ENCODE measurements at regions not wholly inside any gene's neighbourhood (a gene's known extent, or its start where the extent isn't known, plus 50 kb on each side); places are given as distances from the start of the nearest gene placed in this dataset.

GRCh38 chr2:5959836-5960820 is 267.9 kb downstream of the SOX11 start:
- no peak for DNase-seq

GRCh38 chr2:5967506-5967905 is 275.3 kb downstream of the SOX11 start:
- no peak for DNase-seq

DNA sequence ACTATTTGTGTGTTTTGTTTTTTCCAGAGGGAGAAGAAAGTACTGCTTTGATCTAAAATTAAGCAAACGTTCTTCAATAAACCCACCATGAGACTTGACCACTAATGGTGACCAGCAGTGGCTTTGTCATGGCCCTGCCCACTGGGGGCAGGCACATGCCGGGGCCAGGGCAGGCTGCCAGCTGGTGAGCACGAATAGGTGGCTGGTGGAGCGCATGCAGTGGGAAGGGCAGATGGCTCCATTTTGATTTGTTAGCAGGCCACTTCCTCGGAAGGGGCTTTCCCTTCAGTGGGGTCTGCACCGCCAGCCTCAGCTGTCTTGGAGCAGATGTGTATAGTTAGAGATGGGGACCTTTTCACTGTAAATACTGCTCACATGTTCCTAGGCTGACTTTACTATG is 277.1 kb downstream of the SOX11 start:
- DNase-seq, result no peak

- DNase-seq, result no peak
Measured at GRCh38 chr2:5970347-5970746, 278.2 kb downstream of the SOX11 start.

GRCh38 chr2:5974477-5974876 is 282.3 kb downstream of the SOX11 start:
- DNase-seq, result no peak

DNA sequence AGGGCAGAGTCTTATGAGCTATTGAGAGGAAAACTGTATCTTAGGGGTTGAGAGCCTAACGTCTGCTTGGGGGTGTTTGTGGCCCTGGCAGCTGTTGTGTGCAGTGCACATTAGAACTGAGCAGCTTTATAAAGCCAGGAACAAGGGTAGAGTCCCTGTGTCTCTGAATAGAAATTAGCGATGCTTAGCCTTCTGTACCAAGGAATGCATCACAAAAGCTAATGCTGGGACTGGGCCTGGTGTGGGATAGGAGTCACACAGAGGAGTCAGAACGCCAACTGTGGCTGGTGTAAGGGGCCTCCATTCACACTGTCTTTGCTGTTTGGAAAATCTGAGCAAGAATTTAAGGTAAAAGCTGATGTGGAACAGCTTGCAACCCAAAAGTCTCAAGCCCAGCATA is 283.2 kb downstream of the SOX11 start:
- DNase-seq, result no peak

- no peak for DNase-seq
Measured at GRCh38 chr2:5976531-5977065, 284.4 kb downstream of the SOX11 start.

GRCh38 chr2:5977477-5977876 is 285.3 kb downstream of the SOX11 start:
- DNase-seq, result no peak

GRCh38 chr2:5978131-5978751 is 286.1 kb downstream of the SOX11 start:
- DNase-seq, result no peak

DNA sequence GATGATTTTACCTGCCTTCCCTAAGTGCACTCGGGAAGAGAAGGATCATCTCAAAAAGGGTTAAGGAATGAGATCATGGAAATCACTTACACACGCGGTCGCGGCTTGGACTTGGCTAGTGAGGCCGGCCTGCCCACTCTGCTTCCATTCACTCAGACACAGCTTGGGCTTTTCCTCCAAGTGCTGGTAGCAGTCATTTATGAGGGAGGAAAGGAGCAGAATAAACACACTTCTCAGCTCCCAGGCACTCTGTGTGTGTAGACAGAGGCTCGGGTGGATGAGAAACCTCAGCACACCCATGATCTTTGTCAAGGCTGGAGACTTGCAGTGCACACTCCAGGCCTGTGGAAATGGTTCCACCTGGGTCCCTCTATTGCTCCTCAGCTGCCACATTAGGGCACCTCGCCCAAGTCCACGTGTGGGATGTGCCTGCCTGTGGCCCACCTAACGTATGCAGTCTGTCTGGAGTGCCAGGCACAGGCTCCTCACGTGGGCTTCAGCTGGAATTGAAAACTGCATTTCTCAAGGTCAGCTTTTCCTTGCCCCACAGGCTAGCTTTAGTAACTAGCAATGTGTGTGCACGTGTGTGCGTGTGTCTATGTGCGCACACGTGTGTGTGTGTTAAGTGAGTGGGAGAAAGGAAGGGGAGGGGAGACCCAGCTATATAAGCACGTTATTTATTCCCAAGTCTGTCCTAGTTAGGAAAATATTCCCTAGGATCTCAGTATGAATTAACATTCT is 288.4 kb downstream of the SOX11 start:
- no peak for DNase-seq

DNA sequence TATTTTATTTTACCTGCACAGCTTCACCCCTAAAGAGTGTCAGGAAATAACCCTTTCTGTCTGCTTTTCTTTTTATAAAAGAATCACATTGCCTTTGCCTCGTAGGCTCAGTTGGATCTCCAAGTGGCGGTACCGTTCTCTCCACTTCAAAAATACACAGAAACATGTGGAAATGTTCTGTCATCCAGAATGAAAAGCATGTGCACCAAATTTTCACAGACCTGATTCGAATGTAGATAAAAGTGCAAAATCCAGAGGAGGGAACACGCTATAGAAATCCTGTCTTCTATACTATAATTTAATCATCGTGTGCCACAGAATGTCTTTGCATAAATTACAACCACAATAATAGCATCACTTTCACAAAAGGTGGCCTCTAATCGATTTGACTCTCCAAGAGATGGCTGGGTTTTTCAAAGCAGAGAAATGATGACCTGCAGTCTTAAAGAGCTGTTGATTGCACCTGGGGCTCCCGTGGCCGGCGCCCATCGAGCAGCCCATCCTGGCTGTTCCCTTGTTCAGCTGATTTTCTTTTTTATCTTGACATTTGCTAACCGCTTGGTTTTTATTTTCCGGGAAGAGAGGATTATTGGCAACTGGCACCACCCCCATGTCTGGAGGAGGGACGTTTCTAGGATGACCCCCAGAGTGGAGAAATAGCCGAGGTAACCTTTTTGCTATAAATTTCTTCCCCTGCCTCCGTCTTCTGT is 290.2 kb downstream of the SOX11 start:
- DNase-seq, result no peak

GRCh38 chr2:5982903-5983265 is 290.7 kb downstream of the SOX11 start:
- DNase-seq, result no peak

GRCh38 chr2:5983511-5984272 is 291.5 kb downstream of the SOX11 start:
- DNase-seq, result no peak

DNA sequence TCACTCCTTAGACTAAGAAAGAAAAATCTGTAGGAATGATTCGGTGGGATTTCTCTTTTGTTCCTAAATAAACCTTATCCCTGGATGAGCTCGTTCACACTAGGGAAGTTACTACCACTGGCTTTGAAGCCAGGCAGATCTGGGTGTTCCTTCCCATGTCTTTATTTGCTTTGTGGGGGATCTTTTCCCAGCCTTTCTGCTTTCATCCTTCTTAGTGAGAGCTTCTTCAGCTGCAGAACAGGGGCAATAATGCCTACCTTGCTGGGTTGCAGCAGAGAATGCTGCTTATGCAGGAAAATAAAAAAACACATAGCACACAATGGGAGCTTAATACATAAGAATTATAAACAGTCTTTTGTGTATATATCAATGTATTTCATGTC is 292.1 kb downstream of the SOX11 start:
- DNase-seq, result no peak

DNA sequence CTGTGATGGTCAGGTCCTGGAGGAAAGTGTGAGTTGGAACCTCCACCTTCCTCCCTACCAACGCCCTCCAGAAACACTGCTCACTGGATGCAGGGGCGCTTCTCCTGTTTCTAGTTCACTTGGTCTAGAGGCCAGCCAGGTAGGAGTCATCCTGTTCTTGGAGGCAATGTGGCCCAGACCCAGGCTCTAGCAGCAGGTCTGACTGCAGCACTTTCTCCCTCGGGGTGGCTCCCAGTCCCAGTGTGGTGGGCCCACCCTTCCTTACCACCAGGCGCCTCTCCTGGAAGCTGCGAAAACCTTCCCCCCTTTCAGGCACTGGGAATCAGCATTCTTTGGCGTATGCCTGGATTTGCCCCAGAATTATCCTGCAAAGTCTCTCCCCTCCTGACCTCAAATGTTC is 292.8 kb downstream of the SOX11 start:
- DNase-seq, result no peak

DNA sequence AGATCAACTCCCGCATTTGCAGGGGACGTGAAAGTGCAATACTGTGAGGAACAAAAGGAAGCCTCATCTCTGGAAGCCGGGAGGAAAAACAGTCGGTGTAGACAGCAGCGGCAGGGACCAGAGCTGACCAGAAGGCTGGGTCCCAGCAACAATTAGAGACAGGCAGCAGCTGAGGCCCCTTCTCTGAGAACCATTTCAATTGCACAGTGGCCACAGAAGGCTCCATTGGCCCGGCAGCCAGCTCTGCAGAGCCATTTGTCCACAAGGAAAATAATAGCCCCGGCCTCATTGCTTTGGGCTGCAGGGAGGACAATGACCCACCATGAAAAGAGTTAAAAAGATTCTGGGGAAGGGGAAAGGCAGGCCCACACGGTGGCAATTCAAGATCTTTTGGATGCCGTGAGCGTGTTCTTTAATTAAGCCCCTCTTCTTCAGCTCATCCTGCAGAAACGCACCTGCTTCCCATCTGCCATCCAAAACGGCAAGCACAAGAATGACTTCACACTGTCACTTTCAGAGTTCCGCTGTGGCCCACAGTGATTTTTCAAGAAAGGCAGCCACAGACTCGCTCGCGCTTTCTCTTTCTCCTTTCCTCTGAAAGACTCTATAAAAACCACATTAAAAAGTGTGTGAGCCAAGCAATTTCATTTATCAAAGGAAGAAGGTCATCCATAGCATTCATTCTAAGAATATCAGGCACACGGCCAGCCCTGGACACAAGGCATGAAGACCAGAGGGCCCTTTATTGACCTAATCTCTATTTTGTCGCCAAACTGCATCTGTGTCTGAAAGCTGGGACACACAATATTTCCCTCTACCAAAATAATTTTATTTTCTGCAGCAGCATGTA is 293.6 kb downstream of the SOX11 start:
- no peak for DNase-seq

GRCh38 chr2:5986801-5987787 is 294.9 kb downstream of the SOX11 start:
- DNase-seq, result no peak

DNA sequence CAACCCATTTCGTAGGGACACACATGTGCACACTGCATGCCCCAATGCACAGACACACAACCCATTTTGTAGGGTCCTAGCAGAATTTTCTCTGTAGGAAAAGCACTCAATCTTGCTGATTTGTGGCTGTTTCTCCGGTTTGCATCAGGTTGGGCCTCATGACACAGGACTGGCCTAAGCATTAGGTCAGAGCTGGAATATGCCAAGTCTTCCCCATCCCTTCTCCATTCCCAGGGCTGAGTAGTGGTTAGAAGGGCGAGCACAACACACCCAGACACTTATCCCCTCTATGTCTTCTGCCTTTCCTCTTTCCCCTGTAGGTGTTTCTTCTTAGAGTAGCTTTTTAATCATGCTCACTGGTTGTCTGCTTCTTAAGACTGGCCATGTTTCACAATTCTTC is 295.9 kb downstream of the SOX11 start:
- DNase-seq, result no peak

DNA sequence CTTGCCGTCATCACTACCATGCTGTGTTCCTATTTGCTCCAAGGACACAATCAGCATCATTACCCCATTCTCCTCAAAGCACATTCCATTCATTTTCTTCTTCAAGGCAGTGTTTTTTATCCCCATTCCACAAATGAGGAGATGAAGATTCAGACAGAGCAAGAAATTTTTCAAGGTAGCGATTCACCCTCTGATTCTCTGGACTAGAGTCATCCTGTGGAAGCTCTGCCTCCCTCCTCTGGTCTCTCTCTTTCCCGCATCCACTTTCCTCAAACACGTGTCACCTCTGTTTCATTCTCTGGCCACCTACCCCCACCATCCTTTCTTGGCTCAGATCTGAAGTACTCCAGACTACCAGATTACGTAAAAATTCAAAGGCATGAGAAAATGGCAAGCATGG is 297.9 kb downstream of the SOX11 start:
- DNase-seq, result no peak
